SK-N-MC (cell line): ENCODE measurements at regions not wholly inside any gene's neighbourhood (a gene's known extent, or its start where the extent isn't known, plus 50 kb on each side); places are given as distances from the start of the nearest gene placed in this dataset.

Experiments
- DNase-seq: peaks from one replicate; pipeline ENCODE4 v3.0.0-alpha.2; 2011; ENCODE audit warnings: low read depth, low spot score
- H3K27ac ChIP-seq: fragments of 200-600 bp; sonication (generic); 2 replicates; pipeline ENCODE4 v1.5.1; 2016; ENCODE audit warnings: mixed run types
- H3K36me3 ChIP-seq: fragments of 200-600 bp; sonication (generic); 2 replicates; pipeline ENCODE4 v1.6.1; 2017; ENCODE audit warnings: antibody characterized with exemption, low read length, mixed read lengths; ENCODE audit not compliant: insufficient read depth
- H3K4me3 ChIP-seq: fragments of 200-600 bp; sonication (generic); 2 replicates; pipeline ENCODE4 v1.5.1; 2016
- H3K9ac ChIP-seq: fragments of 200-600 bp; sonication (generic); 2 replicates; pipeline ENCODE4 v1.8.0; 2017; ENCODE audit warnings: mixed run types, mixed read lengths; ENCODE audit not compliant: insufficient read length
- H3K9me3 ChIP-seq: fragments of 200-600 bp; sonication (generic); 2 replicates; pipeline ENCODE4 v1.6.1; 2017; ENCODE audit warnings: low read depth, mild to moderate bottlenecking, antibody characterized with exemption, low read length, moderate library complexity, mixed read lengths
- EZH2 ChIP-seq: fragments of 200-600 bp; sonication (generic); IDR thresholded peaks from one replicate; pipeline ENCODE4 v1.6.1; 2017; ENCODE audit warnings: antibody characterized with exemption
- FOXP2 ChIP-seq: optimal IDR thresholded peaks from 2 replicates; pipeline ENCODE3; 2011; ENCODE audit warnings: mild to moderate bottlenecking, moderate library complexity; ENCODE audit not compliant: insufficient read depth; ENCODE audit errors: extremely low read length, control extremely low read depth
- POLR2AphosphoS5 ChIP-seq: IDR thresholded peaks from 2 replicates; pipeline ENCODE4 v1.6.1; 2012; ENCODE audit warnings: mild to moderate bottlenecking, low read depth, low read length, borderline replicate concordance

DNA sequence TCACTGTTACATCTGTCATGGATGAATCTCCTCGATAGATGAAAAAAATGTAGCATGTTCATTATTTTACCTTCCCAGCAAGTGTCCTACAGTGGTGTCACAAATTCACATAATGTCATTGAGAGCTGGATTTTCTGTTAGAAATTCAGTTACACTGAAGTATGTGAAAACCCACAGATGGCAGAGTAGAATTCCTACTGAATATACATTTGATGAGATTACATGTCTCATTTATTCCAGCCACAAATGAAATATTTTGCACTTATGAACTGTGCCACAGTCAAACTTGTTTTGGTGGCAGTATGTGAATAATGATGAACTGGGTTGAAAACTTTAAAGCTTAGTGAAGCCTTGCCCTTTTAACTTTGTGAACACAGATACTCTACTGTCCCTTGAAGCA lies 301.9 kb upstream of the DPYD start:
- Histone ChIP-seq H3K27ac (no peak overlapping the region), H3K4me3 (no peak overlapping the region), H3K9ac (no peak overlapping the region), H3K9me3 (no peaks in the 10 kb centered on the region), H3K36me3 (no peaks in the 10 kb centered on the region)
- DNase-seq, result no peak
- TF ChIP-seq EZH2 (no peak), POLR2AphosphoS5 (no peak), FOXP2 (no peak)

DNA sequence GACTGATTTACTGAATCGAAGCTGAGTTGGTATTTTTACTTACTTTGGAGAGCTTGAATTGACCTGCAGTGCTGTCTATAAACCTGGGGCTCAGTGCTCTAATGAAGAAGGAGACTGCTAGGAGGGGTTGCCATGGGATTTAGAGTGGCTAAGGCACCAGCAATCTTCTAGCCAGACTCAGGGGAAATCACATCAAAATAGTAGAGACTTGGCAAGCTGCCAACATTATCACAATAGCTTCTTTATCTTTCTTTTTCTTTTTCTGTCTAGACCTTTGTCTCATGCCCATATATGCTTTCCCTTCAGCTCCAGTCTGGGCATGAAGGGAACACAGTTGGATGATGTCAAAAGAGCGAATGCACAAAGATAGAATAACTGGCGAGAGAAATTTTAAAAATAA lies 301.1 kb upstream of the DPYD start:
- TF ChIP-seq POLR2AphosphoS5 (no peak), FOXP2 (no peak), EZH2 (no peak)
- Histone ChIP-seq H3K36me3 (no peaks in the 10 kb centered on the region), H3K9me3 (no peaks in the 10 kb centered on the region), H3K4me3 (no peak overlapping the region), H3K27ac (no peak overlapping the region), H3K9ac (no peak overlapping the region)
- DNase-seq, result no peak

GRCh38 chr1:98217601-98218000 lies 296.8 kb upstream of the DPYD start:
- H3K27ac ChIP-seq, result no peak overlapping the region
- DNase-seq, result no peak
- H3K9ac ChIP-seq, result no peak overlapping the region
- no peaks in the 10 kb centered on the region for H3K36me3 ChIP-seq
- H3K4me3 ChIP-seq, result no peak overlapping the region
- no peaks in the 10 kb centered on the region for H3K9me3 ChIP-seq
- TF ChIP-seq FOXP2, result no peak
- TF ChIP-seq POLR2AphosphoS5, result no peak
- no peak for TF ChIP-seq EZH2

GRCh38 chr1:98216304-98216703 lies 295.5 kb upstream of the DPYD start:
- H3K9ac ChIP-seq, result no peak overlapping the region
- H3K36me3 ChIP-seq, result no peaks in the 10 kb centered on the region
- H3K27ac ChIP-seq, result no peak overlapping the region
- no peaks in the 10 kb centered on the region for H3K9me3 ChIP-seq
- TF ChIP-seq POLR2AphosphoS5 (no peak), EZH2 (no peak), FOXP2 (no peak)
- DNase-seq, result no peak
- H3K4me3 ChIP-seq, result no peak overlapping the region

DNA sequence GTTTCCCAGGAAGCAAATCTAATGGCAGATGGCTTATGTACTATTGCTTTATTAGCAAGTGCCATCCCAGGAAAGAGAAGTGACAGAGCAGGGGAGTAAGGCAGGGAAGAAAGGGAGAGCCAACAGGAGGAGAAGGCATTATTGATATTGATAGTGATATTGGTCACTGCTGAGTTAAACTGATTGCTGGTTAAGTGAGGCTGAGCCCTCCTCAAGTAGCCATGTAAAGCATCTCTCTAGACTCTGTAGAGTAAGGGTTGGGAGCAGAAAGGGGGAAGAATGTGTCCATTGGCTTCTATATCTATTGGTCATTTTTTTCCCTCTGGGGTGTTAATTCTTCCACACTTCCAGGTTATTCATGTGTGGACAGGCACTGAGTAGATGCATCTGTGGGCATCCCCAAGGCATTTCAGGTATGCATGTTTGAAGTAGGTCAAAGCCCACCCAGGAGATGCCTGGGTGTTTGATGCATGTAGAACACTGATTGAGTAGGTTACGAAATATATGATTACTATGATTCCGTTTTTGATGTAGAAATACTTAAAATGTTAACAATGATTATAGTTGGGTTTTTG lies 290.5 kb upstream of the DPYD start:
- H3K9me3 ChIP-seq, result no peaks in the 10 kb centered on the region
- no peak for DNase-seq
- TF ChIP-seq FOXP2 (no peak), POLR2AphosphoS5 (no peak)
- H3K36me3 ChIP-seq, result no peaks in the 10 kb centered on the region
- no peak overlapping the region for H3K4me3 ChIP-seq
- H3K27ac ChIP-seq, result no peak overlapping the region
- no peak overlapping the region for H3K9ac ChIP-seq

DNA sequence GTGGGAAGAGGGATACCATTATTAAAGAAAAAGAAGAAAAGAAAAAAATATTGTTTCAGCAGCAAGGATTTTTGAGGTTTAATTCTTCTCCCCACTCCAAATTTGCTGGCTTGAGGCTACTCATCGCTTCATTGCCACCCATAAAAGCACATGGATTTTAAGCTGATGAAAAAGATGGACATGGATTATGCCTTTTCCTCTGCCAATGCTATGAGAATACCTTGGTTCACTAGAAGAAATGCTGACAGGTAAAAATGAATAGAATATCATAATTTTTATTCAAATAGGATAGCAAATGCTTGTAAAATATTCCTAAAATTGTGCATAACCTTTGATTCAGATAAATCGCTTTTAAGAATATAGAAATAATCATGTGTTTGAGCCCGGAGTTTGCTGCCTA lies 289.7 kb upstream of the DPYD start:
- peak overlapping the region; percentile 45 for H3K4me3 ChIP-seq
- H3K36me3 ChIP-seq, result no peaks in the 10 kb centered on the region
- H3K9ac ChIP-seq, result peak overlapping the region; percentile 56
- TF ChIP-seq POLR2AphosphoS5 (no peak), EZH2 (no peak), FOXP2 (no peak)
- H3K9me3 ChIP-seq, result no peaks in the 10 kb centered on the region
- no peak for DNase-seq
- peak overlapping the region; percentile 78 for H3K27ac ChIP-seq

DNA sequence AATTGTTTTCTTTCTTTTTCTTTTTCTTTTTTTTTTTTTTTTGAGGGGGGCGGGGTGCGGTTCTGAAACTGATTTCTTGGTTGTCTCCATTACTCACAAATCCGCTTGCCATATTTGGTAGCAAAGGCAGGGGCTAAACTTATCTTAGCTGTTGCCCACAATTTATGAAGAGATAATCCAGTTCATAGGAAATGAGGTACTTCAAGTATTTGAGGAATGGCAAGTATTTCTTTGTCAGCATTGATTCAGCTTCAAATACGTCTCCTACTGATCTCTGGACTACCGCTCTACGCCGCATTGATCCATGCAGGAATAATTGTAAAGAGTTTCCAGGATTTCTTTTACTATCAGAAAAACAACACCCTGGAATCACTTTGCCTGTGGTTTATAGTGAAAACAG lies 289.2 kb upstream of the DPYD start:
- Histone ChIP-seq H3K36me3 (no peaks in the 10 kb centered on the region), H3K27ac (peak overlapping the region; percentile 78), H3K9ac (peak overlapping the region; percentile 56), H3K9me3 (no peaks in the 10 kb centered on the region), H3K4me3 (peak overlapping the region; percentile 45)
- no peak for DNase-seq
- TF ChIP-seq FOXP2, result no peak
- TF ChIP-seq EZH2, result no peak
- TF ChIP-seq POLR2AphosphoS5, result no peak

GRCh38 chr1:98205291-98206017 lies 284.6 kb upstream of the DPYD start:
- no peak for DNase-seq
- no peak for TF ChIP-seq POLR2AphosphoS5
- no peak for TF ChIP-seq FOXP2
- no peak for TF ChIP-seq EZH2
- Histone ChIP-seq H3K36me3 (no peaks in the 10 kb centered on the region), H3K9me3 (no peaks in the 10 kb centered on the region), H3K9ac (no peak overlapping the region), H3K27ac (0 out of 2 replicates have a peak overlapping the region, but pooled peaks have one; percentile 17), H3K4me3 (no peak overlapping the region)
